ENCODE measurements at regions not wholly inside any gene's neighbourhood (a gene's known extent, or its start where the extent isn't known, plus 50 kb on each side); places are given as distances from the start of the nearest gene placed in this dataset.
A peak's percentile ranks its signal among the peaks of the same experiment; 100 is the strongest.

DNA sequence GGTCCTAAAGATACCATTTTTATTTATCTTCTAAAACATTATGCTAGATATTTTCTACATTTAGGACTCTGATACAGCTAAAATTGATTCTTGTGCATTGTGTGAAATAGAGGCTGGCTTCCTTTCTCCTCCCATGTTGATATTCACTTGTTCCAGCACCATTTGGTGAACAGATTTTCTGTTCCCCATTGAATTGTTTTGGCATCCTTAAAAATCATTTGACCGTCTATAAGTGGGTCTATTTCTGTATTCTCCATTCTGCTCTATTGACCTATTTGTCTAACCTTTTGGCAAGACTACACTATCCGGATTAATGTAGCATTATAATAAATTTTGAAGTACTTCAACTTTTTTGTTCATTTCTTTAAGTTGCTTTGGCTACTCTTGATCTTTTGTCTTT is 2689.2 kb downstream of the PCDH9 start:
- no peak for TF ChIP-seq CTCF (IDR thresholded peaks at IDR 0.05; ENCODE audit: insufficient read depth, low read depth, low read length, missing control alignments)
- no peak overlapping the region for H3K4me3 ChIP-seq (ENCODE audit: low read depth, low read length)
- no peak for DNase-seq (ENCODE audit: low read depth)

DNA sequence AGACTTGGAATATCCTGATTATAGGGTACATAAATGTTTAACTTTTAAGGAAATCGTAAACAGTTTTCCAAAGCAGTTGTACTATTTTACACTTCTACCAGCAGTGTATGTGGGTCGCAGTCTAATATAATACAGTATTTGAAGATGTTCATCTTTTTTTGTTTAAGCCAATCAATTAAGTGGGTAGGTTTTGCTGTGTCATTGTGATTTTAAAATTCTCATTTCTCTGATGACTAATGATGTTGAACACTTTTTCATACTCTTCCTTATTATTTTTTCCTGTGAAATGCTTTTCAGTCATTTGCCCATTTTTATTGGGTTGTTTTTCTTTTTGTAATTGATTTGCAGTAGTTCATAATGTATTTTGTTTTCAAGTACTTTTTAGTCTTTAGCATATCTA is 2689.7 kb downstream of the PCDH9 start:
- DNase-seq (ENCODE audit: low read depth): no peak
- no peak overlapping the region for H3K4me3 ChIP-seq (ENCODE audit: low read depth, low read length)
- TF ChIP-seq CTCF (IDR thresholded peaks at IDR 0.05; ENCODE audit: insufficient read depth, low read depth, low read length, missing control alignments): no peak

- no peak for TF ChIP-seq CTCF (IDR thresholded peaks at IDR 0.05; ENCODE audit: insufficient read depth, low read depth, low read length, missing control alignments)
- DNase-seq (ENCODE audit: low read depth): no peak
- no peak overlapping the region for H3K4me3 ChIP-seq (ENCODE audit: low read depth, low read length)
These were observed 2691.4 kb downstream of the PCDH9 start for GRCh38 chr13:64538711-64539110.

GRCh38 chr13:64534302-64534701 is 2695.8 kb downstream of the PCDH9 start:
- no peak for TF ChIP-seq CTCF (IDR thresholded peaks at IDR 0.05; ENCODE audit: insufficient read depth, low read depth, low read length, missing control alignments)
- DNase-seq (ENCODE audit: low read depth): no peak
- no peak overlapping the region for H3K4me3 ChIP-seq (ENCODE audit: low read depth, low read length)

DNA sequence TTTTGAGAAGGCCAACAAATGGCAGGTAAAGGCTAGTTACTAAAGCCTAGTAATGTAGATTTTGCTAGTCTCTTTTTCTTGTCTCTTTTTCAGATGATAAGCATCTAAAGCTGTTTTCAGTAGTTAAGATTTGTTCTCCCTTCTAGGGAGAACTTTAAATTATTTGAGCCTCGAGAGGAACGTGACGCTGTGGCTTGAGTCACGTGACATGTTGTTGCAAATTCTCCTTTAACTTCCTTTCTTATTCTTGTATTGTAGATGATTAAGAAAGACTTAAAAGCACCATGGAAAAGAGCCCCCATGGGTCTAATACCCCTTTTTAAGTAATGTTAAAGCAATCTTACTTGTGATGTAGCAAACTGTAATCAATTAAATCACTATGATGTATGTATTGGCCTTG is 2698.7 kb downstream of the PCDH9 start:
- no peak for DNase-seq (ENCODE audit: low read depth)
- TF ChIP-seq CTCF (IDR thresholded peaks at IDR 0.05; ENCODE audit: insufficient read depth, low read depth, low read length, missing control alignments): no peak
- no peak overlapping the region for H3K4me3 ChIP-seq (ENCODE audit: low read depth, low read length)

- H3K4me3 ChIP-seq (ENCODE audit: low read depth, low read length): no peak overlapping the region
- peak; percentile 2 for DNase-seq (ENCODE audit: low read depth)
- TF ChIP-seq CTCF (IDR thresholded peaks at IDR 0.05; ENCODE audit: insufficient read depth, low read depth, low read length, missing control alignments): peak; percentile 42
These were observed 2700.2 kb downstream of the PCDH9 start for GRCh38 chr13:64529874-64530485.

DNA sequence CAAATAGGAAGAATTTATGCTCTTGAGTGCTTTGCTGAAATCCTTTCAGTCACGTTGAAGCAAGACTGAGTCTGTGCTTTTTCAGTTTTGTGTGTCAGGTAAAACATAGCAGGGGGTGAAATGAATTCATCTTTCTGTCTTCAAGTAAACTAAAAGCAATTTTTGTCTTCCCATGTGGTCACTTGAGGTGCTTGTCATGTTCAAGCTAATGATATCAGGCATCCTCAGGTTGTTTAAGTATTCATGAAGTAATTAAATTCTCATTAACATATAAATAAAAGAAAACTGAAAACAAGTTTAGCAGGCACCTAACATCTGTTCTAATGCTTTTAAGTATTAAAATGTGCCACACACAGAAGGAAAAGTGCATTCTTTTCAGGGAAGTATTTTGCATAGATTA is 2701.3 kb downstream of the PCDH9 start:
- DNase-seq (ENCODE audit: low read depth): no peak
- no peak overlapping the region for H3K4me3 ChIP-seq (ENCODE audit: low read depth, low read length)
- TF ChIP-seq CTCF (IDR thresholded peaks at IDR 0.05; ENCODE audit: insufficient read depth, low read depth, low read length, missing control alignments): no peak
